ENCODE measurements at regions not wholly inside any gene's neighbourhood (a gene's known extent, or its start where the extent isn't known, plus 50 kb on each side); places are given as distances from the start of the nearest gene placed in this dataset.

DNA sequence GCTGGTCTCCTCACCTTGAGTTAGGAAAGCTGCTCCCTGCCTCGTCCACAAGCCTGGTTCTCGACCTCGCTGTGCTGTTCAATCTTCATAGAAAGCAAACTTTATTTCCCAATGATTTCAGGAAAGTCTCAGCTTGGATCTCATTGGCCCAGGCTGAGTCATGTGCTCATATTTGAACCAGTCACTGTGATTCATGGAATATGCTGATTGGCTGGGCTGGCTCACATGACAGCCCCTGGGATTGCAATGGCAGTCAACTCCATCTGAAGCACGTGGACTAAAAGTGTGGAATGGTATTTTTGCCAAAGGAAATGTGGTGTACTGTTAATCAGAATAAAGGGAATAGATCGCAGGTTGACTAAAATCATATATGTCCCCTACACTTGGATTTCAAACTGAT lies 396.6 kb downstream of the AACS start:
- TF ChIP-seq EZH2phosphoT487 (IDR thresholded peaks at IDR 0.05; ENCODE audit: insufficient read depth, low read depth), result no peak
- no peak for TF ChIP-seq EZH2 (IDR thresholded peaks at IDR 0.05; ENCODE audit: insufficient read depth, poor library complexity, severe bottlenecking)

Data from GM23248 (cell line).